Endothelial cell of umbilical vein (primary cell): ENCODE measurements at regions not wholly inside any gene's neighbourhood (a gene's known extent, or its start where the extent isn't known, plus 50 kb on each side); places are given as distances from the start of the nearest gene placed in this dataset.

Experiments used
- BruUV-seq: library from RNA; stranded (reverse); fragments of 400-500 nt; replicated peaks from 2 replicates; lab custom pipeline; 2021; lab: Mats Ljungman, UMichigan
- CTCF ChIA-PET: fragments of 300-600, 350-600 bp; sonication (Branson Sonifier 250); formaldehyde crosslinking; loops from one replicate; lab custom pipeline; 2021; ENCODE audit warnings: antibody characterized with exemption, inconsistent platforms; lab: Charles Lee
- POLR2A ChIA-PET: fragments of 300-600, 350-600 bp; sonication (Branson Sonifier 250); formaldehyde crosslinking; loops from one replicate; lab custom pipeline; 2021; ENCODE audit warnings: antibody characterized with exemption, inconsistent platforms; lab: Charles Lee
- DNase-seq: peaks from one replicate; pipeline ENCODE4 v3.0.0-alpha.2; 2011; ENCODE audit warnings: low read depth, low spot score
- FAIRE-seq: peaks from 2 replicates; lab custom pipeline; 2011; peaks lifted over from hg19 to GRCh38; lab: Jason Lieb, UNC
- H2AFZ ChIP-seq: 2 replicates; pipeline ENCODE4 v1.6.0; 2012; ENCODE audit warnings: low read depth, low read length, control low read depth, inconsistent platforms
- H3K27ac ChIP-seq: 2 replicates; pipeline ENCODE4 v1.5.1; 2011; ENCODE audit warnings: low read depth, mild to moderate bottlenecking, control low read depth, low read length, moderate library complexity; ENCODE audit not compliant: insufficient read depth
- H3K27me3 ChIP-seq, 2 experiments: 2 replicates each; pipeline versions ENCODE4 v1.6.0 to v1.6.1; 2011; ENCODE audit warnings: low read length in 2 of 2, mixed read lengths in 1 of 2; ENCODE audit not compliant: control insufficient read depth in 2 of 2, insufficient read depth in 2 of 2
- H3K36me3 ChIP-seq, 2 experiments: 2 replicates in 1 of 2; 3 replicates in 1 of 2; pipeline ENCODE4 v1.5.1; 2011; ENCODE audit warnings: low read length in 2 of 2, mild to moderate bottlenecking in 1 of 2, moderate library complexity in 1 of 2; ENCODE audit not compliant: control insufficient read depth in 2 of 2, insufficient read depth in 2 of 2; ENCODE audit errors: extremely low read depth in 1 of 2
- H3K4me1 ChIP-seq: 3 replicates; pipeline ENCODE4 v1.5.1; 2011; ENCODE audit warnings: mild to moderate bottlenecking, low read length; ENCODE audit not compliant: control insufficient read depth, insufficient read depth; ENCODE audit errors: extremely low read depth
- H3K4me2 ChIP-seq: 2 replicates; pipeline ENCODE4 v1.6.1; 2011; ENCODE audit warnings: low read length, control low read depth, mixed read lengths; ENCODE audit not compliant: insufficient read depth
- H3K4me3 ChIP-seq, 3 experiments: fragments of 200-600 bp in 1 of 3; sonication (generic), shearing (Covaris generic) in 1 of 3; replicated peaks in 1 of 3; 2 replicates each; pipeline ENCODE4 v1.5.1; 2011 to 2016; ENCODE audit warnings: control low read depth in 3 of 3, low read length in 3 of 3, mild to moderate bottlenecking in 2 of 3, inconsistent platforms in 1 of 3, low read depth in 1 of 3, moderate library complexity in 1 of 3; ENCODE audit not compliant: insufficient read depth in 1 of 3
- H3K79me2 ChIP-seq: 2 replicates; pipeline ENCODE4 v1.6.0; 2012; ENCODE audit warnings: low read length, inconsistent platforms; ENCODE audit not compliant: control insufficient read depth, insufficient read depth
- H3K9ac ChIP-seq: replicated peaks from 2 replicates; pipeline ENCODE3; 2011; ENCODE audit warnings: low read length, control low read depth; ENCODE audit not compliant: insufficient read depth; ENCODE audit errors: extremely low read depth
- H3K9me1 ChIP-seq: replicated peaks from 3 replicates; pipeline ENCODE4 v1.6.0; 2011; ENCODE audit warnings: mild to moderate bottlenecking, low read length; ENCODE audit not compliant: control insufficient read depth, insufficient read depth; ENCODE audit errors: extremely low read depth
- H3K9me3 ChIP-seq: replicated peaks from 2 replicates; pipeline ENCODE4 v1.5.1; 2012; ENCODE audit warnings: low read length, inconsistent platforms; ENCODE audit not compliant: control insufficient read depth, insufficient read depth
- H4K20me1 ChIP-seq: replicated peaks from 2 replicates; pipeline ENCODE3; 2011; ENCODE audit warnings: mild to moderate bottlenecking, low read length; ENCODE audit not compliant: control insufficient read depth, insufficient read depth; ENCODE audit errors: extremely low read depth
- CTCF ChIP-seq, 2 donors: IDR thresholded peaks; 1 replicate in 1 of 2; 2 replicates in 1 of 2; pipeline ENCODE4 v1.5.1; 2011; ENCODE audit warnings: low read length in 2 of 2, mild to moderate bottlenecking in 2 of 2, moderate library complexity in 2 of 2, control low read depth in 1 of 2, inconsistent platforms in 1 of 2, low read depth in 1 of 2; ENCODE audit not compliant: insufficient read depth in 1 of 2; ENCODE audit errors: extremely low read depth in 1 of 2
- EZH2 ChIP-seq: IDR thresholded peaks from 2 replicates; pipeline ENCODE4 v1.6.1; 2012; ENCODE audit warnings: borderline replicate concordance, low read depth, mild to moderate bottlenecking, moderate library complexity, low read length, inconsistent platforms; ENCODE audit not compliant: severe bottlenecking
- FOS ChIP-seq: IDR thresholded peaks from 2 replicates; pipeline ENCODE4 v1.6.1; 2011; ENCODE audit warnings: mild to moderate bottlenecking, low read length, moderate library complexity, borderline replicate concordance; ENCODE audit not compliant: insufficient read depth
- GATA2 ChIP-seq: IDR thresholded peaks from 2 replicates; pipeline ENCODE4 v1.7.0; 2011; ENCODE audit warnings: low read depth, mild to moderate bottlenecking, moderate library complexity, mixed read lengths, low read length; ENCODE audit not compliant: insufficient read length, insufficient read depth
- JUN ChIP-seq: IDR thresholded peaks from 2 replicates; pipeline ENCODE4 v1.6.1; 2011; ENCODE audit warnings: borderline replicate concordance, low read depth; ENCODE audit not compliant: insufficient read length, insufficient read depth
- MAX ChIP-seq: IDR thresholded peaks from 2 replicates; pipeline ENCODE4 v1.6.1; 2011; ENCODE audit not compliant: insufficient read depth, insufficient read length
- MYC ChIP-seq: IDR thresholded peaks from one replicate; pipeline ENCODE4 v1.6.1; 2011; ENCODE audit warnings: mild to moderate bottlenecking, low read depth, low read length
- POLR2A ChIP-seq: IDR thresholded peaks from 2 replicates; pipeline ENCODE4 v1.6.1; 2012; ENCODE audit warnings: low read depth, mild to moderate bottlenecking, control low read depth, low read length
- POLR2AphosphoS5 ChIP-seq: IDR thresholded peaks from 2 replicates; pipeline ENCODE4 v1.6.1; 2012; ENCODE audit warnings: low read depth, mild to moderate bottlenecking, control low read depth, low read length, moderate library complexity; ENCODE audit not compliant: insufficient read depth
- dilution Hi-C: fragments of 300-500 bp; cut with MboI; formaldehyde crosslinking; loops from one replicate; pipeline ENCODE4 v1.15.0; 2019; ENCODE audit warnings: low sequenced_read_pairs; ENCODE audit not compliant: extremely low pct_ligation_motif_present
- intact Hi-C: fragments of 100-400 bp; cut with micrococcal nuclease; formaldehyde crosslinking; loops from one replicate; pipeline ENCODE4 v1.10.0; 2022

GRCh38 chr7:68146983-68147382, 1150.3 kb downstream of the TYW1 start:
- TF ChIP-seq POLR2A (no peak), GATA2 (no peak), FOS (no peak), EZH2 (no peak), CTCF (IDR thresholded peaks at IDR 0.05; ENCODE audit: extremely low read depth in 1 of 2, insufficient read depth in 1 of 2, low read depth in 1 of 2, low read length in 2 of 2) (no peak), MAX (no peak), MYC (no peak), POLR2AphosphoS5 (no peak), JUN (no peak)
- no peaks in the 10 kb centered on the region for H3K4me1 ChIP-seq
- H2AFZ ChIP-seq, result no peak overlapping the region
- FAIRE-seq (no peak), DNase-seq (no peak)
- no TSS peak for BruUV-seq
- no peaks in the 10 kb centered on the region for H3K9me1 ChIP-seq
- H4K20me1 ChIP-seq, result no peaks in the 10 kb centered on the region
- intact Hi-C loops, result no loop called here
- no peak overlapping the region for H3K9ac ChIP-seq
- no peaks in the 10 kb centered on the region for H3K27me3 ChIP-seq
- no peak overlapping the region for H3K27ac ChIP-seq
- dilution Hi-C loops, result no loop called here
- no peaks in the 10 kb centered on the region for H3K79me2 ChIP-seq
- CTCF ChIA-PET, result no interaction called here
- H3K9me3 ChIP-seq, result peaks cover 2% of the 10 kb centered on the region
- H3K4me3 ChIP-seq, result no peak overlapping the region
- H3K4me2 ChIP-seq, result no peak overlapping the region
- POLR2A ChIA-PET, result no interaction called here
- no peaks in the 10 kb centered on the region for H3K36me3 ChIP-seq
